DMS 273 (cell line): ENCODE measurements at regions not wholly inside any gene's neighbourhood (a gene's known extent, or its start where the extent isn't known, plus 50 kb on each side); places are given as distances from the start of the nearest gene placed in this dataset.
"Not testable (repeated sequence)": the region's sequence is repeated elsewhere in the genome, so short reads cannot be mapped to it uniquely, and the experiment has no call there.

Experiments used
- DNase-seq: peaks from one replicate; lab custom pipeline; 2025; ENCODE audit not compliant: unreplicated experiment; lab: John Stamatoyannopoulos, UW

- no peak for DNase-seq
Observed at GRCh38 chr21:35384375-35384774, 335.3 kb upstream of the RUNX1 start.

- no peak for DNase-seq
Observed at GRCh38 chr21:35382696-35383095, 333.6 kb upstream of the RUNX1 start.

- DNase-seq: no peak
Observed at GRCh38 chr21:35381743-35382310, 332.7 kb upstream of the RUNX1 start.

- not testable (repeated sequence) for DNase-seq
Observed at GRCh38 chr21:35380304-35380703, 331.2 kb upstream of the RUNX1 start.

GRCh38 chr21:35378881-35379280 is 329.8 kb upstream of the RUNX1 start:
- no peak for DNase-seq

- DNase-seq: no peak
Observed at GRCh38 chr21:35377505-35378090, 328.5 kb upstream of the RUNX1 start.

GRCh38 chr21:35376406-35377135 is 327.5 kb upstream of the RUNX1 start:
- no peak for DNase-seq

GRCh38 chr21:35375115-35375514 is 326.0 kb upstream of the RUNX1 start:
- DNase-seq: no peak

GRCh38 chr21:35373998-35374397 is 324.9 kb upstream of the RUNX1 start:
- no peak for DNase-seq

- DNase-seq: no peak
Observed at GRCh38 chr21:35372201-35372600, 323.1 kb upstream of the RUNX1 start.

- DNase-seq: no peak
Observed at GRCh38 chr21:35370671-35371070, 321.6 kb upstream of the RUNX1 start.

- DNase-seq: no peak
Observed at GRCh38 chr21:35370071-35370470, 321.0 kb upstream of the RUNX1 start.

- DNase-seq: no peak
Observed at GRCh38 chr21:35368326-35368725, 319.2 kb upstream of the RUNX1 start.

- DNase-seq: no peak
Observed at GRCh38 chr21:35367553-35367952, 318.5 kb upstream of the RUNX1 start.

- peak; percentile 1 for DNase-seq
Observed at GRCh38 chr21:35366394-35367080, 317.4 kb upstream of the RUNX1 start.

GRCh38 chr21:35363458-35363857 is 314.4 kb upstream of the RUNX1 start:
- no peak for DNase-seq

GRCh38 chr21:35361988-35362387 is 312.9 kb upstream of the RUNX1 start:
- DNase-seq: no peak

- DNase-seq: no peak
Observed at GRCh38 chr21:35360870-35361570, 311.9 kb upstream of the RUNX1 start.

- DNase-seq: no peak
Observed at GRCh38 chr21:35359076-35359475, 310.0 kb upstream of the RUNX1 start.

GRCh38 chr21:35358008-35358407 is 308.9 kb upstream of the RUNX1 start:
- DNase-seq: no peak

- no peak for DNase-seq
Observed at GRCh38 chr21:35357041-35357780, 308.1 kb upstream of the RUNX1 start.
